CD14-positive monocyte (primary cell): ENCODE measurements at regions not wholly inside any gene's neighbourhood (a gene's known extent, or its start where the extent isn't known, plus 50 kb on each side); places are given as distances from the start of the nearest gene placed in this dataset.

Experiments used
- DNase-seq, 3 donors: peaks; one replicate each; pipeline ENCODE4 v3.0.0-alpha.2; 2011 to 2022
- H2AFZ ChIP-seq: 2 replicates; pipeline ENCODE4 v1.6.0; 2012; ENCODE audit warnings: mild to moderate bottlenecking, low read depth, low read length, inconsistent platforms; ENCODE audit not compliant: insufficient read depth, poor library complexity, severe bottlenecking
- H3K27ac ChIP-seq, 2 donors: 1 replicate in 1 of 2; 2 replicates in 1 of 2; pipeline ENCODE4 v1.5.1; 2012 to 2013; ENCODE audit warnings: low read length in 2 of 2, control low read depth in 1 of 2, inconsistent platforms in 1 of 2, low read depth in 1 of 2, mild to moderate bottlenecking in 1 of 2
- H3K27me3 ChIP-seq, 2 donors: one replicate each; pipeline versions ENCODE4 v1.6.0 to v1.6.1; 2011 to 2013; ENCODE audit warnings: low read length in 2 of 2; ENCODE audit not compliant: control insufficient read depth in 2 of 2, insufficient read depth in 2 of 2
- H3K36me3 ChIP-seq, 2 donors: replicated peaks in 1 of 2; 1 replicate in 1 of 2; 2 replicates in 1 of 2; pipeline versions ENCODE4 v1.5.1 to v1.6.1; 2012 to 2013; ENCODE audit warnings: low read length in 2 of 2, control low read depth in 1 of 2, inconsistent platforms in 1 of 2, mild to moderate bottlenecking in 1 of 2; ENCODE audit not compliant: insufficient read depth in 2 of 2, control insufficient read depth in 1 of 2
- H3K4me1 ChIP-seq, 2 donors: 1 replicate in 1 of 2; 2 replicates in 1 of 2; pipeline versions ENCODE4 v1.5.1 to v1.6.1; 2012 to 2013; ENCODE audit warnings: low read length in 2 of 2, control low read depth in 1 of 2, inconsistent platforms in 1 of 2, mild to moderate bottlenecking in 1 of 2, moderate library complexity in 1 of 2; ENCODE audit not compliant: insufficient read depth in 2 of 2, control insufficient read depth in 1 of 2
- H3K4me2 ChIP-seq: replicated peaks from 2 replicates; pipeline ENCODE3; 2012; ENCODE audit warnings: low read length, moderate library complexity, mild to moderate bottlenecking; ENCODE audit not compliant: poor library complexity, severe bottlenecking; ENCODE audit errors: extremely low read depth
- H3K4me3 ChIP-seq, 3 experiments: fragments of 200-600 bp in 1 of 3; sonication (generic) in 1 of 3; replicated peaks in 1 of 3; 1 replicate in 2 of 3; 2 replicates in 1 of 3; pipeline ENCODE4 v1.5.1; 2011 to 2013; ENCODE audit warnings: low read length in 3 of 3, mild to moderate bottlenecking in 3 of 3, control low read depth in 2 of 3, low read depth in 2 of 3, inconsistent platforms in 1 of 3, moderate library complexity in 1 of 3
- H3K79me2 ChIP-seq: 2 replicates; pipeline ENCODE4 v1.6.0; 2012; ENCODE audit warnings: mild to moderate bottlenecking, control low read depth, inconsistent platforms, low read length, moderate library complexity; ENCODE audit not compliant: insufficient read depth
- H3K9ac ChIP-seq: 2 replicates; pipeline ENCODE4 v1.6.0; 2017; ENCODE audit warnings: low read length, mild to moderate bottlenecking; ENCODE audit not compliant: insufficient read depth, poor library complexity, severe bottlenecking
- H3K9me3 ChIP-seq, 2 donors: replicated peaks in 1 of 2; 1 replicate in 1 of 2; 2 replicates in 1 of 2; pipeline versions ENCODE4 v1.5.1 to v1.6.1; 2012 to 2013; ENCODE audit warnings: low read length in 2 of 2, control low read depth in 1 of 2; ENCODE audit not compliant: control insufficient read depth in 1 of 2, insufficient read depth in 1 of 2
- H4K20me1 ChIP-seq: 2 replicates; pipeline ENCODE4 v1.6.0; 2012; ENCODE audit warnings: mild to moderate bottlenecking, low read length, control low read depth, moderate library complexity; ENCODE audit not compliant: insufficient read depth
- H3K27ac Mint-ChIP-seq, 7 donors: one replicate each; pipeline ENCODE4 v1.8.0; 2020; ENCODE audit warnings: mild to moderate bottlenecking in 7 of 7, mixed read lengths in 7 of 7, moderate library complexity in 6 of 7, inconsistent platforms in 2 of 7
- H3K27me3 Mint-ChIP-seq, 3 donors: one replicate each; pipeline ENCODE4 v1.8.0; 2021 to 2022; ENCODE audit warnings: low read depth in 3 of 3, mild to moderate bottlenecking in 3 of 3, mixed read lengths in 3 of 3, moderate library complexity in 3 of 3, inconsistent platforms in 1 of 3
- H3K36me3 Mint-ChIP-seq, 2 donors: one replicate each; pipeline ENCODE4 v1.8.0; 2020; ENCODE audit warnings: mixed read lengths in 2 of 2, inconsistent platforms in 1 of 2, mild to moderate bottlenecking in 1 of 2
- H3K4me1 Mint-ChIP-seq: one replicate; pipeline ENCODE4 v1.8.0; 2020; ENCODE audit warnings: mild to moderate bottlenecking, mixed read lengths
- H3K4me3 Mint-ChIP-seq, 2 donors: one replicate each; pipeline ENCODE4 v1.8.0; 2020; ENCODE audit warnings: mild to moderate bottlenecking in 2 of 2, mixed read lengths in 2 of 2, moderate library complexity in 1 of 2
- H3K9me3 Mint-ChIP-seq, 7 donors: one replicate each; pipeline ENCODE4 v1.8.0; 2020 to 2022; ENCODE audit warnings: mixed read lengths in 7 of 7, mild to moderate bottlenecking in 6 of 7, moderate library complexity in 6 of 7, inconsistent platforms in 2 of 7
- CTCF ChIP-seq: fragments of 200-600 bp; IDR thresholded peaks from one replicate; pipeline ENCODE4 v1.8.0; 2022; ENCODE audit warnings: antibody characterized with exemption, mild to moderate bottlenecking
- WGBS: methylation state at CpG from one replicate; pipeline ENCODE4 v1.1.5; 2013; ENCODE audit warnings: missing lambda C conversion rate; ENCODE audit not compliant: insufficient coverage; 5-methylcytosine and 5-hydroxymethylcytosine counted together
- intact Hi-C, 2 donors: fragments of 100-400 bp; cut with micrococcal nuclease; formaldehyde crosslinking; loops; one replicate each; pipeline versions ENCODE4 v1.15.0 to v1.15.1; 2023

GRCh38 chr2:153055182-153055581, 336.8 kb downstream of the ARL6IP6 start:
- H3K9me3 Mint-ChIP-seq, result peaks cover 0 to 3% (median 0%) of the 10 kb centered on the region in 7 donors
- no peak for DNase-seq
- no peaks in the 10 kb centered on the region for H3K4me1 Mint-ChIP-seq
- no peak overlapping the region for H3K27ac ChIP-seq
- H3K36me3 Mint-ChIP-seq, result no peaks in the 10 kb centered on the region
- no peaks in the 10 kb centered on the region for H4K20me1 ChIP-seq
- no peak overlapping the region for H3K4me2 ChIP-seq
- no peak for TF ChIP-seq CTCF
- no peak overlapping the region for H3K4me3 ChIP-seq
- no peaks in the 10 kb centered on the region for H3K9me3 ChIP-seq
- no CpG with 5 or more reads among the region's 1 CpG for WGBS
- no peaks in the 10 kb centered on the region for H3K79me2 ChIP-seq
- no peak overlapping the region for H3K27ac Mint-ChIP-seq
- intact Hi-C loops, result no loop called here
- H3K4me1 ChIP-seq, result no peaks in the 10 kb centered on the region
- no peaks in the 10 kb centered on the region for H3K27me3 ChIP-seq
- no peak overlapping the region for H3K9ac ChIP-seq
- no peak overlapping the region for H2AFZ ChIP-seq
- no peak overlapping the region for H3K4me3 Mint-ChIP-seq
- H3K36me3 ChIP-seq, result no peaks in the 10 kb centered on the region
- H3K27me3 Mint-ChIP-seq, result no peaks in the 10 kb centered on the region

GRCh38 chr2:153052807-153053559, 334.6 kb downstream of the ARL6IP6 start:
- Mint-ChIP-seq H3K27me3 (no peaks in the 10 kb centered on the region), H3K4me3 (no peak overlapping the region), H3K9me3 (peaks cover 0 to 2% (median 0%) of the 10 kb centered on the region in 7 donors), H3K36me3 (no peaks in the 10 kb centered on the region), H3K27ac (no peak overlapping the region), H3K4me1 (no peaks in the 10 kb centered on the region)
- H3K36me3 ChIP-seq, result no peaks in the 10 kb centered on the region
- no peak overlapping the region for H3K4me3 ChIP-seq
- H3K27me3 ChIP-seq, result no peaks in the 10 kb centered on the region
- H3K4me2 ChIP-seq, result no peak overlapping the region
- H3K9me3 ChIP-seq, result no peaks in the 10 kb centered on the region
- H3K4me1 ChIP-seq, result no peaks in the 10 kb centered on the region
- H4K20me1 ChIP-seq, result no peaks in the 10 kb centered on the region
- no CpG with 5 or more reads among the region's 6 CpGs for WGBS
- no peak overlapping the region for H3K9ac ChIP-seq
- no peak overlapping the region for H3K27ac ChIP-seq
- intact Hi-C loops, result no loop called here
- H2AFZ ChIP-seq, result no peak overlapping the region
- no peak for TF ChIP-seq CTCF
- no peak for DNase-seq
- no peaks in the 10 kb centered on the region for H3K79me2 ChIP-seq
